DOHH2 (cell line): ENCODE measurements at regions not wholly inside any gene's neighbourhood (a gene's known extent, or its start where the extent isn't known, plus 50 kb on each side); places are given as distances from the start of the nearest gene placed in this dataset.

ENCODE experiments used
- H3F3A ChIP-seq: fragments of 200-600 bp; sonication (generic), shearing (Covaris generic); 2 replicates; pipeline ENCODE4 v1.6.0; 2016; ENCODE audit warnings: antibody characterized with exemption, mild to moderate bottlenecking; ENCODE audit not compliant: control insufficient read depth, insufficient read depth
- H3K27ac ChIP-seq: fragments of 200-600 bp; sonication (generic); 2 replicates; pipeline ENCODE4 v1.5.1; 2014; ENCODE audit warnings: low read depth, mild to moderate bottlenecking, low read length, moderate library complexity
- H3K27me3 ChIP-seq: fragments of 200-600 bp; sonication (generic); 2 replicates; pipeline ENCODE4 v1.6.1; 2014; ENCODE audit warnings: mild to moderate bottlenecking, low read length, mixed read lengths; ENCODE audit not compliant: control insufficient read depth
- H3K36me3 ChIP-seq: fragments of 200-600 bp; sonication (generic); 2 replicates; pipeline ENCODE4 v1.6.1; 2014; ENCODE audit warnings: mild to moderate bottlenecking, low read length, moderate library complexity, mixed read lengths; ENCODE audit not compliant: control insufficient read depth
- H3K4me1 ChIP-seq: fragments of 200-600 bp; sonication (generic); 2 replicates; pipeline ENCODE4 v1.6.1; 2014; ENCODE audit warnings: mild to moderate bottlenecking, low read length, mixed read lengths; ENCODE audit not compliant: control insufficient read depth
- H3K4me2 ChIP-seq: fragments of 200-600 bp; sonication (generic); 2 replicates; pipeline ENCODE4 v1.6.0; 2014; ENCODE audit warnings: mild to moderate bottlenecking, low read length, moderate library complexity
- H3K4me3 ChIP-seq: fragments of 200-600 bp; sonication (generic); 2 replicates; pipeline ENCODE4 v1.5.1; 2014; ENCODE audit warnings: mild to moderate bottlenecking, low read length, mixed read lengths
- H3K79me2 ChIP-seq: fragments of 200-600 bp; sonication (generic); 2 replicates; pipeline ENCODE4 v1.6.1; 2014; ENCODE audit warnings: mild to moderate bottlenecking, low read length, mixed read lengths; ENCODE audit not compliant: control insufficient read depth
- H3K9me2 ChIP-seq: fragments of 200-600 bp; sonication (generic); replicated peaks from 2 replicates; pipeline ENCODE4 v1.6.1; 2014; ENCODE audit warnings: mild to moderate bottlenecking, low read length, mixed read lengths; ENCODE audit not compliant: control insufficient read depth
- H3K9me3 ChIP-seq: fragments of 200-600 bp; sonication (generic); 2 replicates; pipeline ENCODE4 v1.6.1; 2014; ENCODE audit warnings: antibody characterized with exemption, low read length, mixed read lengths; ENCODE audit not compliant: control insufficient read depth, insufficient read depth
- H4K20me1 ChIP-seq: fragments of 200-600 bp; sonication (generic); 2 replicates; pipeline ENCODE4 v1.6.0; 2014; ENCODE audit warnings: low read depth, mild to moderate bottlenecking, antibody characterized with exemption, low read length, moderate library complexity; ENCODE audit not compliant: control insufficient read depth, insufficient read depth
- EZH2phosphoT487 ChIP-seq: fragments of 200-600 bp; sonication (generic); IDR thresholded peaks from 2 replicates; pipeline ENCODE4 v1.6.1; 2017; ENCODE audit warnings: borderline replicate concordance, mild to moderate bottlenecking, antibody characterized with exemption, low read length, moderate library complexity, mixed read lengths
- TF ChIP-seq, protein P1 (sequence below): fragments of 200-600 bp; sonication (generic); IDR thresholded peaks from one replicate; pipeline ENCODE4 v1.5.1; 2014; ENCODE audit warnings: antibody characterized with exemption, mild to moderate bottlenecking, low read depth, low read length; ENCODE audit not compliant: poor library complexity, severe bottlenecking

DNA sequence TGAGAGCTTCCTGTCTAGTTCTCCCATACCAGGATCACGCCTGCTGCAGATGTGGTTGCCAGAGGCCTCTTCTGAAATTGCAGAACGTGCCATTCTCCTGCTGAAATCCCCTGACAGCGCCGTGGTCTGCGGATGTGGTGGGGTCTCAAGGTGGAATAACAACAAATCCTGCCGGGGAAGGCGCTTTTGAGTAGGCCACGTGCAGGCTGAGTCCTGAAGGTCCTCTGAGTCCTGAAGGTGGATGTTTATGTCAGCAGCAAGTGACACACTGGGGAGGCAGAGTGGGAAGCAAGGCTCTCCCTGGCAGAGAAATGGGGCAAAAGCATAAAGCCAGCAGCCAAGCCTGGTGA lies 241.4 kb downstream of the MYCN start:
- H3F3A ChIP-seq, result no peaks in the 10 kb centered on the region
- H3K27ac ChIP-seq, result no peak overlapping the region
- TF ChIP-seq EZH2phosphoT487, result no peak
- TF ChIP-seq, protein P1, sequence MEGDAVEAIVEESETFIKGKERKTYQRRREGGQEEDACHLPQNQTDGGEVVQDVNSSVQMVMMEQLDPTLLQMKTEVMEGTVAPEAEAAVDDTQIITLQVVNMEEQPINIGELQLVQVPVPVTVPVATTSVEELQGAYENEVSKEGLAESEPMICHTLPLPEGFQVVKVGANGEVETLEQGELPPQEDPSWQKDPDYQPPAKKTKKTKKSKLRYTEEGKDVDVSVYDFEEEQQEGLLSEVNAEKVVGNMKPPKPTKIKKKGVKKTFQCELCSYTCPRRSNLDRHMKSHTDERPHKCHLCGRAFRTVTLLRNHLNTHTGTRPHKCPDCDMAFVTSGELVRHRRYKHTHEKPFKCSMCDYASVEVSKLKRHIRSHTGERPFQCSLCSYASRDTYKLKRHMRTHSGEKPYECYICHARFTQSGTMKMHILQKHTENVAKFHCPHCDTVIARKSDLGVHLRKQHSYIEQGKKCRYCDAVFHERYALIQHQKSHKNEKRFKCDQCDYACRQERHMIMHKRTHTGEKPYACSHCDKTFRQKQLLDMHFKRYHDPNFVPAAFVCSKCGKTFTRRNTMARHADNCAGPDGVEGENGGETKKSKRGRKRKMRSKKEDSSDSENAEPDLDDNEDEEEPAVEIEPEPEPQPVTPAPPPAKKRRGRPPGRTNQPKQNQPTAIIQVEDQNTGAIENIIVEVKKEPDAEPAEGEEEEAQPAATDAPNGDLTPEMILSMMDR, result no peak
- H3K79me2 ChIP-seq, result no peaks in the 10 kb centered on the region
- H3K36me3 ChIP-seq, result no peaks in the 10 kb centered on the region
- H3K9me3 ChIP-seq, result no peaks in the 10 kb centered on the region
- H4K20me1 ChIP-seq, result no peaks in the 10 kb centered on the region
- no peak overlapping the region for H3K4me3 ChIP-seq
- H3K9me2 ChIP-seq, result no peaks in the 10 kb centered on the region
- H3K4me2 ChIP-seq, result no peak overlapping the region
- no peaks in the 10 kb centered on the region for H3K27me3 ChIP-seq
- no peaks in the 10 kb centered on the region for H3K4me1 ChIP-seq

DNA sequence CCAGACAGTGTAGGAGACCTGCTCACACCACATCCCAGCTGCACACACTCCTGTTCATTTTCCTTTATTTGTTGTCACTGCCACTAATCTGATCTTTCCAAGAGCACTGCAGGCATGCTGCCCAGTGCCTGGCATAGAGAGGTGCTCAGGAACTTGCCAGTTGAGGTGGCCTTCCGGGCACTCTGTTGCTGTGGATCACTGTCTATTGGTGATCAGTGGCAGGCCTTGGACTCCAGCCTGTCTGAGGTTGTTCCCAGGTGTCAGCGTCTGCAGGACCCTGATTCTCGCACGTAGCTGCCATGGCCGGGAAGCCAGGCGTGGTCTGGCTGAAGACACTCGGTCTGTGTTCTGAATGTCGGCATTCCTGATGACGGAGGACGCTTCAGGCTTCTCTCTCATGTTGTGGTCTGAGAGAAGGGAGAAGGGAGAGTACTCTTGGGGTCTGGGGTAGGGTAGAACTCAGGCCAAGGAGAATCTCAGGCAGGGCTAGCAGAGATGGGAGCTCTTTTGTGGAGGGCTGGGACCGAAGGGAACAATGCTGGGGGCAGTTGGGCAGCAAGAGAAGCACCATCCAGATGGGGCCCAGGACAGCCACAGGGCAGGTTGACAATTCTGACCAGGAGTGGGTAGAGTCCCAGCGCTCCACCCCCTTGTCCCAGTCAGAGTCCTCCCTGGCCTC lies 240.9 kb downstream of the MYCN start:
- H3K27ac ChIP-seq, result no peak overlapping the region

DNA sequence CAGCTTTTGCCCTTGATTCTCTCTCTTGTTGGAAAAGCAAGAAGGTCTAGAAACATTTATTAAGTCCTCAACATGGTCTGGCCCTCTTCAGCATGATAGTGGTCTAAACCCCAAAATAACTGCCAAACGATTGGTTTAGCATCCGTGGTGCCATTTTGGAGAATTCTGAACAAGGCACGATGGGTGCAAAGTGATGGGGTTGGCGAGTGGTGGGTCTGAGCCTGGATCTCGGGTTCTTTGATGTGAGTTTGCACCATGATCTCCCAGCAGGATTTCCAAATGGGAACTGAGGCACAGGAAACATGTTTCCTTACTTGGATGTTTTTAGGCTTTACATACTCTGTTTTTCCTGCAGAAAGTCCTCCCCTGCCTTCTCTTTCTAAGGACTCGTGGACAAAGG lies 240.3 kb downstream of the MYCN start:
- Histone ChIP-seq H3K4me3 (no peak overlapping the region), H3K36me3 (no peaks in the 10 kb centered on the region), H3K27ac (no peak overlapping the region), H3F3A (no peaks in the 10 kb centered on the region), H3K79me2 (no peaks in the 10 kb centered on the region), H4K20me1 (no peaks in the 10 kb centered on the region), H3K4me2 (no peak overlapping the region), H3K4me1 (no peaks in the 10 kb centered on the region), H3K27me3 (no peaks in the 10 kb centered on the region), H3K9me3 (no peaks in the 10 kb centered on the region), H3K9me2 (no peaks in the 10 kb centered on the region)
- no peak for TF ChIP-seq EZH2phosphoT487
- TF ChIP-seq, protein P1, result no peak

More for the DNA sequence above, 240.9 kb downstream of the MYCN start:
- no peaks in the 10 kb centered on the region for H3K9me2 ChIP-seq
- H3K27me3 ChIP-seq, result no peaks in the 10 kb centered on the region
- H3K79me2 ChIP-seq, result no peaks in the 10 kb centered on the region
- no peaks in the 10 kb centered on the region for H3K9me3 ChIP-seq
- no peaks in the 10 kb centered on the region for H3F3A ChIP-seq
- no peaks in the 10 kb centered on the region for H4K20me1 ChIP-seq
- no peaks in the 10 kb centered on the region for H3K36me3 ChIP-seq
- no peaks in the 10 kb centered on the region for H3K4me1 ChIP-seq
- no peak overlapping the region for H3K4me3 ChIP-seq
- no peak for TF ChIP-seq EZH2phosphoT487
- TF ChIP-seq, protein P1, result no peak
- H3K4me2 ChIP-seq, result no peak overlapping the region
